GM19351 (cell line): ENCODE measurements at regions not wholly inside any gene's neighbourhood (a gene's known extent, or its start where the extent isn't known, plus 50 kb on each side); places are given as distances from the start of the nearest gene placed in this dataset.
A peak's percentile ranks its signal among the peaks of the same experiment; 100 is the strongest.
"Not testable (repeated sequence)": the region's sequence is repeated elsewhere in the genome, so short reads cannot be mapped to it uniquely, and the experiment has no call there.

ENCODE experiments used
- ATAC-seq: cut with Tn5 transposase; IDR thresholded peaks from one replicate; pipeline ENCODE4 v1.9.1; 2021; ENCODE audit warnings: mild to moderate bottlenecking, moderate library complexity; ENCODE audit not compliant: unreplicated experiment

- ATAC-seq = no peak
Observed at GRCh38 chr12:25384038-25384892, 133.5 kb upstream of the KRAS start.

DNA sequence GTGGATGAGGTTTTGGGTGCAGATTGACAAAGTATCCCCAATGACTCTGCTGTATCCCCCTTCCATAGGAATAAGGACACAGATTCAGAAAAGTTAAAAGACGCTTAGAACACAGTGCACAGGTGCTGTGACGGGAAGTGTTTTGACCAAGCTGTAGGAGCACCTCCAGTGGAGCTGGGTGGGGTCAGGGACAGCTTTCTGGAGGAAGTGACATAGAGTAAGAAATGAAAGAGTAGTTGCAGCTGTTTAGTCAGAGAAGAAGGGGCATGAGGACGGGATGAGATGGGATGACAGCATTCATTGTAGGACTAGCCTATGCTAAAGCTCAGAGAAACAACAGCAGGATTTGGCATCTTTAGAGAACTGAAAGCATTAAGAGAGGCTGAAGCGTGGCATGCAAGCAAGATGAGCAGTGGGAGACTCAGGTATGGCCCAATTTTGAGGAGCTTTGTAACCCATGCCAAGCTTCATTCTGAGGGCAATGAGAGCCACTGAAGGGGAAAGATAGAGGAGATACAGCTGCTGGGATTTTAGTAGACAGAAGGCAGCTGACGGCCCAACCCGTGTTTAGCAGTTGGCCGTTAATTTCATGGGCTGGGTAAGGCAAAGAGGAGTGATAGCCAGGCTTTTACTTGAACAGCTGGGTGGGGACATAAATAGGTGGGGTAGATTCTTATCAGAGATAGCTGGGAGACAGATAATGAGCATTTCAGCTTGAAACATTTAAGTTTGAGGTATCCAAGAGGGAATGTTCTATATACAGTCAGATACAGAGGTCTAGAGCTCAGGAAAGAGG, 131.8 kb upstream of the KRAS start:
- no peak for ATAC-seq

GRCh38 chr12:25377469-25378177, 126.9 kb upstream of the KRAS start:
- peak; percentile 86 for ATAC-seq

GRCh38 chr12:25376985-25377384, 126.3 kb upstream of the KRAS start:
- ATAC-seq = peak; percentile 12

DNA sequence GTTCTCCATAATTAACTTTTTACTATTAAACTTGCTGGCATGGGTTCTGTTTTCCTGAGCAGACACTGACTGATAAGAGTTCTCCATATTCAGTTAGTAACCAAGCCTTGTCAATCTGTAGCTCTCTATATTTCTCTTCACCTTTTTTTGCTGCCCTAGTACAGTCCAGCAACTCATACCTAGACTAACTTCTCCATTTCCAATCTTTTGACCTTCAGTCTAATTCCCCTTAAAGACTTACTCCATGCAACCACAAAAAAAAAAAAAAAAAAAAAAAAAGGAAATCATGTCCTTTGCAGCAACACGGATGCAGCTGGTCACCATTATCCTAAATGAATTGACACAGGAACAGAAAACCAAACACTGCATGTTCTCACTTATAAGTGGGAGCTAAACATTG, 125.7 kb upstream of the KRAS start:
- ATAC-seq = no peak

DNA sequence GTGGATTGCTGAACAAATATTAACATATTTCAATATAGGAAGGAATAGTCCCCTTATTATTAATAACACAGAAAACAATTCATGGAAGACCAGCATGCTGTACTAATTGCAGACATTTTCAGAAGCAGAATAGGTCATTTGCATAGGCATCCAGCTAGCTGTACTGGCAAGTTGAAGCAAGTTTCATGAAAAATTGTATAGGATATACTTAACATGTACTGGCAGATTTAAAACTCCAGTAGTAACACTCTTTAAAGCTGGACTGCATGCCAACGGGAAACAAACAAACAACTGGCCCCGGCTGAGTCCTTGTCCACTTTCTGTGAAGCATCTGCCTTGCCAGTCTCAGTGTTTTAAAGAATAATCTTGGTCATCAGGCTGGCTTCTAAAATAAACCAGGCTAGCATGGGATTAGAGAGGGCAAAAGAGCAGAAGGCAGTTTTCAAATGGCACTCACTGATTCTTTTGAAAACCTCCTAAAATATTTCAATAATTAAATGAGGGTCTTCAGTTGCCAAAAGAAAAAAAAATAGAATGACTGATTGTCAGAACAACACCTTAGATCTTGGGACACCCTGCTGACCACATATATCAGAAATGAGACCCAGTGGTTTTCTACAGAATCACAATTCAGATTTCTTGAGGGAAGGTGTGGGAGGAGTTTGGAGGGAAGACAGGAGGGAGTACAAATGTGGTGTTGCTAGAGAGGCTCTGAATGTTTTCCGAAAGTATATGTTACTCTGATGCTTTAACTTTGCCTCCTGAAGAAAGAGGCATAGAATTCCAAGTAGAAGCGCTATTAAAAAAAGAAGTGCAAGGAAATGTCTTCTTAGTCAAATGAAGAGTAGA, 122.5 kb upstream of the KRAS start:
- no peak for ATAC-seq

- no peak for ATAC-seq
Observed at GRCh38 chr12:25372002-25372401, 121.3 kb upstream of the KRAS start.

DNA sequence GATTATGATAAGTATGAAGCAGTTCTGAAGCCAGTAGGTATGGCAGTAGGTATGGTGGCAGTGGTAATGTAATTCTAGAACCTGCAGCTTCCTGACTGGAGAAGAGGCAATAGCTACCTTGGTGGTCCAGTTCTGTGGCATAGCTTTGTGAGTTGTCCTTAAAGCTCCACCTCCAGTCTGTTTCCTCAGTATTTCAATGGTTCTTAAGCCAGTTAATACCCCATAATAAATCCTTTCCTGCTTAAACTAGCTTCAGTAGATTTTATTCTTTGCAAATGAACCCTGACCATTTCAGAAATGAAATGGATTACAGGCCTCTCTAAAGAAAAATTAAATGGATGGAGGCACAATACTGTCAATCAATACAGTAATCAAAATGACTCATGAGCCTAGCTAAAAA, 117.8 kb upstream of the KRAS start:
- no peak for ATAC-seq

DNA sequence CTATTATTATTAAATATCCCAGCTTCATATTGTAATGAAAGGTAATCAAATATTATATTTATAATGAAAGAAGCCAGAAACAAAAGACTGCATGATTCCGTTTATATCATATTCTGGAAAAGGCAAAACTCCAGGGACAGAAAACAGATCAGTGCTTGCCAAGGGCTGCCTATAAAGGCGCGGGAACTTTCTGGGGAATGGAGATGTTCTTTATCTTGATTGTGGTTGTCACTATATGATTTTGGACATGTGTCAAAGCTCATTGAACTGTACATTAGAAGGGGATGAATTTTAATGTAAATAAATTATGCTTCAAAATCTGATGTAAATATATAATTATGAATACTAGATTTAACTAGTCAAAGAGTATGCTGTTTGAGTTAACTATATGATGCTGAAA, 115.4 kb upstream of the KRAS start:
- ATAC-seq = no peak

DNA sequence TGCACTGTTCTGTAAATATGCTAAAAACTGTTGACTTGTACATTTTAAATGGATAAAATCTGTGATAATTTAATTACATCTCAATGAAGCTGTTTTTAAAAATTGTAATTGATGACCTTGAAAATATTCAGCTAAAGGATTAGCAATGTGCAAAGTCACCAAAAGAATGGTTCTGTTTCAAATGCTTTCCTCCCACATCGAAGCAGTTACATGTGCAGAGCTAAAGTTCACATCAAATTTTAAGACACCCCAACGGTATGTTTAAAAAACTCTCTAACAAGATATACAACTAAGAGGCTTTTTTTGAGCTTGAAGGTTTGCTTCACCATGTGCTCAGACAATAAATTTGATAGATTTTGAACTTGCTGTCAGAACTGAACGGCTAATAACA, 114.6 kb upstream of the KRAS start:
- peak; percentile 11 for ATAC-seq

DNA sequence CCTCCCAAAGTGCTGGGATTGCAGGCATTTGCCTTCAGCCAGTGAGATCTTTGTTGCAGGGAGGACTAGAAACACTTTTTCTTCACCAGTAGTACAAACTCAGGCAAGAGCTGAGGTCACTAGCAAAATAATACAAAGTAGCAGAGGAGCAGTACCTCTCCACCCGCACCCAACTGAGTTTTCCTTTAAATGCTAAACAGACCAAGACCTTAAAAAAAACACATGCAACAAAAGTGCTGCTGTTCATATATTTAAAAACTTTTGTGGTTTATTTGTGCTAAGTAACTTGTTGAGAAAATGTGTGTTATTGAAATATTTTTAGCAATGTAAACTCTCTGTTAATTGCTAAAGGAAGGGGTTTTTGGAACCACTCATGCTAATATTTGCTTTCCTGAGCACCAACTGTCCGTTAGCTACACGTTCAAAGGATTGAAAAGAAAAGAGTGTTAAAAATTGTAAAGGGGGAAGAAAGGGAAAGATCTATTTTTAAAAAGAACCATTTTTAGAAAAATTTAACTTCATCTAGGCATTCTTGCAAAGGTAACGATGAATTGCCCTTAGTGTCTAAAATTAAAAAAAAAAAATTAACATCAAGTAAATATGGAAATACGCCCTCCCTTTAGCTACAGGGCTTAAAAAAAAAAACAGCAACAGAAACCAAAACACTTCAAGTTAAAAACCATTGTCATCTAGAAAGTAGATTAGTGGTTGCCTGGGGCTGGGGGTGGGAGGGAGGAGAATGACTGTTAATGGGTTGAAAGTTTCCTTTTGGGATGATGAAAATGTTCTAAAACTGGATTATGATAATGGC, 114.0 kb upstream of the KRAS start:
- peak; percentile 86 for ATAC-seq

GRCh38 chr12:25362646-25363045, 111.9 kb upstream of the KRAS start:
- no peak for ATAC-seq

GRCh38 chr12:25361511-25361910, 110.8 kb upstream of the KRAS start:
- no peak for ATAC-seq

GRCh38 chr12:25357595-25357994, 106.9 kb upstream of the KRAS start:
- no peak for ATAC-seq

GRCh38 chr12:25352942-25353341, 102.2 kb upstream of the KRAS start:
- not testable (repeated sequence) for ATAC-seq

- peak; percentile 66 for ATAC-seq
Observed at GRCh38 chr12:25352083-25352918, 101.6 kb upstream of the KRAS start.

DNA sequence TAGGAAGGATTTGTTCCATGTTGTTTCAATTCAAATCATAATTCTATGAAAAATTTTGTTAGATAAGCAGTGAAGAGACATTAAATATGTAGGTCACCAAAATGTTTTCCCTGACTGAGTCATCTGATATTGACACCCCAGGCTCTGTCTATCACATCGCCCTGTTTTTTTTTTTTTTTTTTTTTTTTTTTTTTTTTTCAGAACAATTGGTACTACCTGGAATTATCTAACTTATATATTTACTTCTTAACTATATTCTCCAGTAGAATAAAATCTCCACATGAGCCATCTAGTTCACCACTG, 97.8 kb upstream of the KRAS start:
- ATAC-seq = no peak

GRCh38 chr12:25347716-25348592, 97.2 kb upstream of the KRAS start:
- ATAC-seq = no peak
